ENCODE measurements at regions not wholly inside any gene's neighbourhood (a gene's known extent, or its start where the extent isn't known, plus 50 kb on each side); places are given as distances from the start of the nearest gene placed in this dataset.

DNA sequence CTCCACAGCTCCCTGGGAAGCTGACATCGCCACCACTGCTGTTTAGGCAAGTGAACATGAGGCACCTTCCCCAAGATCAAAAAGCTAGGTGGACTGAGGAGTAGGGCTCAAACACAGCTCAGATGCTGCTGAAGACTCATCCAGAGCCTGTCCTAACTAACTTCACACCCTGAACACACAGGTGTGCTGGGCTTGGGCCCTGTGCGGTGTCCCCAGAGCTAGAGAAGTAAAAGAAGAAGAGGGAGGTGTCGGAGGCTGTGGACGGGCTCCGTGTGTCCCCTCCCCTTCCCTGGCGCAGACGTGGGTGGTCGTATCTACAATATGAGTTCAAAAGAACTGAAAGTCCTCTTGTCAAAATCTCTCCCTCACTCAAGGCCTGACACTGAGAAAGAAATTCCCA, 373.4 kb upstream of the MGMT start:
- Mint-ChIP-seq H3K36me3 (ENCODE audit: low read depth) (no peaks in the 10 kb centered on the region), H3K4me1 (no peaks in the 10 kb centered on the region), H3K27me3 (no peaks in the 10 kb centered on the region), H3K27ac (no peak overlapping the region), H3K4me3 (no peak overlapping the region)
- no peak for ATAC-seq
- DNase-seq: no peak
- H3K9me3 ChIP-seq (ENCODE audit: control insufficient read depth, low read length, poor library complexity, severe bottlenecking): no peaks in the 10 kb centered on the region

DNA sequence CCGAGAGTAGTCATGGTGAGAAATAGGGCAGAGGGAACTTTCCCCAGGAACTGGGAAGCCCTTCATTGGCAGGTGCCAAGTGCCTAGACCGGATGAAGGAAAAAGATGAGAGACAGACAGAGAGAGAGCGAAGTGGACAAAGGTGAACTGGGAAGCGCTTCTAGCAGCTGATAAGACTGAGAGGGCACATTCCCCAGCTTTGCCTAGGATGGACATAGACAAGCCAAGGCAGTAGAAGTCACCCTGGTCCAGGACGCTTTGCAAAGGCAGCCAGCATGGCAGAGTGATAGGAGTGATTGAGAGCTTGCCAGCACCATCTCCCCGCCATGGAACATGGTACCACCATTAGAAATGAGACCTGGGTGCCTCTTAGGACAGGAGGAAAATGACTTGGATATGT, 372.8 kb upstream of the MGMT start:
- no peaks in the 10 kb centered on the region for H3K4me1 Mint-ChIP-seq
- no peaks in the 10 kb centered on the region for H3K9me3 ChIP-seq (ENCODE audit: control insufficient read depth, low read length, poor library complexity, severe bottlenecking)
- no peak overlapping the region for H3K4me3 Mint-ChIP-seq
- H3K27ac Mint-ChIP-seq: no peak overlapping the region
- no peak for DNase-seq
- no peaks in the 10 kb centered on the region for H3K36me3 Mint-ChIP-seq (ENCODE audit: low read depth)
- no peaks in the 10 kb centered on the region for H3K27me3 Mint-ChIP-seq
- no peak for ATAC-seq

DNA sequence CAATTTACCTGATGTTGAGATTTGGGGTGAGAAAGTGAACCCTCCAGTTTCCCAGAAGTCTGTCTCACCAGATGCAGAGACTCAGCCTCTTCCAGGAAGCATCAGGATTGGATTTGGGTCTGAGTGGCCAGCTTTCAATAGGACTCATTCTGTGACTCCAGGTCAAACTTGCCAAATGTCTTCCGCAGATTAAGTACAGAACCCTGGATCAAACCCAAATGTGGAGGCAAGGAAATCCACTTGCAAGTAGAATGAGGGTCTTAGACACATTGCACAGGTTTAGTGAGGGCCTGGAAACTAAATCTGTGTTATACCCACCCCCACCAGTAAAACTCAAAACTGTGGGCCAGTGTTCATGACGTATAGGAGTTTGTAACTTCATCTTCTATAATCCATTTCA, 372.2 kb upstream of the MGMT start:
- H3K4me1 Mint-ChIP-seq: no peaks in the 10 kb centered on the region
- H3K27ac Mint-ChIP-seq: no peak overlapping the region
- no peaks in the 10 kb centered on the region for H3K9me3 ChIP-seq (ENCODE audit: control insufficient read depth, low read length, poor library complexity, severe bottlenecking)
- ATAC-seq (no peak), DNase-seq (no peak)
- H3K27me3 Mint-ChIP-seq: no peaks in the 10 kb centered on the region
- H3K4me3 Mint-ChIP-seq: no peak overlapping the region
- H3K36me3 Mint-ChIP-seq (ENCODE audit: low read depth): no peaks in the 10 kb centered on the region

DNA sequence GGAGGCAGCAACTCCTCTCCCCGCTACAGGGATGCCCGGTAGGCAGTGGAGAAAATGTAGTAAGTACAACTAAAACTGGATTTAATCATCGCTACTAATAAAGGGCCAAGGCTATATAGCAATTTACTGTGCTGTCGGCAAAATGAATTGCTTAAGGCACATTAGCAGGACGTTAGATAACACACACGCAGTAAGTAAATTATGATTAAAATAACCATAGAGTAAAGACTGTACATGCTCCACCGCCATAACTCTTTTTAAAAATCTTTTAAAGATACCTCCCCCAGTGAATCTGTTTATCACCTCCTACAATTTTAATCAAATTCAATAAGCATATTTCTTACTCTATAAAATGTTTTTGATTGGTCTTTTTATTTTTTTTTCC, 371.4 kb upstream of the MGMT start:
- ATAC-seq: no peak

DNA sequence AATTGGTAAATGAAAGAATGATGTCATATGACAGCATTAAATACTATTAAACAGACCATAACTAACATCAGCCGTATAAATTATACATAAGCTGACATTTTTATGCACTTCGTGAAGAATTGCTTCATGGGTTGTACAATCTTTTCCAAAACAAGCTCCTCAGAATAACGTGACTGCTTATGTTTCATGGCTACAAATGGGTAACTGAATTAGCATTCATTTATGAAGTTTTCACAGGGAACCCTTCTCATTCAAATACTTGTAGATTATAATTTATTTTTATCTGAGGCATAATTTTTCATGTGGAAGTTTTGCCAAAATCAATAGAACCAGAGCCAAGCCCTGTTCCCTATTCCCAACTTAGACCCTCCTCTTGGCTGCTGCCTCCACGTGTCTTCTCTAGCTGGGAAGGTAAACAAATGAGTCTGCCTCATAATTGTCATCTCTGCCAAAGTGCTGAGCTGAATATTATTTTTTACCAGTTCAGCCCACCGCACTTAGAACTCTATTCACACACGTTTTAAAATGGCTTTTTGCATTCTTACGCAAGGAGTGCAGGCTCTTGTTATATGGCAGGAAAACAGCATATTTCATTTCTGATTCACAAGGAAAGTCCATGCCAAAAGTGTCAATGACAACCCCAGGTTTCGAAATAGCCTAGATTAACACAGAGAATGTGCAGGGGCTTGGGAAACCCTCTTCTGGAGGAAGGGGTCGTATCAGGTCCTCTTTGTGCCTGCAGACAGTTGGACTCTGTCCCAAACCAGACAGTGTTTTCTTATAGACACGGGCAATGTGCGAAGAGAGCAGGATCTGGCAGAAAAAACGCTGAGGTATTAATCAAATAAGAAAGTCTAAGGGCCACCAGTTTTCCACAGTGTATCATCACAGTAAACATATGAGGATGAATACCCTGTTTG, 370.7 kb upstream of the MGMT start:
- no peaks in the 10 kb centered on the region for H3K9me3 ChIP-seq (ENCODE audit: control insufficient read depth, low read length, poor library complexity, severe bottlenecking)
- Mint-ChIP-seq H3K36me3 (ENCODE audit: low read depth) (no peaks in the 10 kb centered on the region), H3K4me3 (no peak overlapping the region), H3K4me1 (no peaks in the 10 kb centered on the region), H3K27me3 (no peaks in the 10 kb centered on the region), H3K27ac (no peak overlapping the region)
- no peak for DNase-seq
- ATAC-seq: no peak

More for the DNA sequence above, 371.4 kb upstream of the MGMT start:
- H3K9me3 ChIP-seq (ENCODE audit: control insufficient read depth, low read length, poor library complexity, severe bottlenecking): no peaks in the 10 kb centered on the region
- Mint-ChIP-seq H3K27ac (no peak overlapping the region), H3K36me3 (ENCODE audit: low read depth) (no peaks in the 10 kb centered on the region), H3K27me3 (no peaks in the 10 kb centered on the region), H3K4me3 (no peak overlapping the region), H3K4me1 (no peaks in the 10 kb centered on the region)
- no peak for DNase-seq

DNA sequence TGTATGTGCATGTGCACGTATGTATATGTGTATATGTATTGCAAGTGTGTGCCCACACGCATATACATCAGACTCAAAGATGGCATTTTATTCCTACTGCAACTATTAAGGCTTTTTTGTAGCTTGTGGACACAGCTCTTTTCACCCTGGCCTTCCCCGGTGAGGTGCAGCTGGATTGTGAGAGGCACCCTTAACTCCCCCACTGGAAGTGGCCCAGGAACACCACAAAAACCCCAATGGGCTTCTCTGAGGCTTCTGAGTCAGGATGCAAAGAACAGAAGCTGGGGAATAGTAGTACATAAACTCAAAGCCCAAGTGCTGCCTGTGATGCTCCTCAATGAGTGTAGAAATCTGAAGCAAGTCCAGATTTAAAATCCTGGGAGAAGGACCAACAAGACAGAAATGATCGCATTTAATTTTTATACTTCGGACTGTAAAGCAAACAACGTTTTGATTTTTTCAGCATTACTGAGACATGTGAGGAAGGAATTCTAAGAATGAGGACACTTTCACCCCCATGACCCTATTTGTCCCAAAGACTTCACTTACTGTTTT, 369.2 kb upstream of the MGMT start:
- Mint-ChIP-seq H3K36me3 (ENCODE audit: low read depth) (no peaks in the 10 kb centered on the region), H3K4me3 (no peak overlapping the region), H3K27me3 (no peaks in the 10 kb centered on the region), H3K4me1 (no peaks in the 10 kb centered on the region), H3K27ac (no peak overlapping the region)
- ATAC-seq (no peak), DNase-seq (no peak)
- no peaks in the 10 kb centered on the region for H3K9me3 ChIP-seq (ENCODE audit: control insufficient read depth, low read length, poor library complexity, severe bottlenecking)

DNA sequence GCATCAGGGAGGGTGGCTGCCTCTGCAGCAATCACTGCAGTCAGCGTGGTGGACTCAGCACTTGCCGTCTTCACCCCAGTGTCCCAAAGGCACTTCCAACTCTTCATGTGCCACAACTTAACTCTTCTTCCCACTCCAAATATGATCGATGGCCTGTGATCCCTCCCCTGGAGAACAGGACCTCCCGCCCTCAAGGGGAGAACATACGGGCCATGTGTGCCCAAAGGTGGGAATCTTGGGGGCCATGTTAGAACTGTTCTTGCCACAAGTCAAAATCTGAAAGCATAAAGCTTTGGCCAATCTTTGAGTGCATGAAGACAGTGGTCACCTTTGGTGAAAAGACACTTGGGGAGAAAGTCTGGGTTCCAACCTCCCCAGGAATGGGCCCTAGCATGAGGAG, 368.5 kb upstream of the MGMT start:
- Mint-ChIP-seq H3K27ac (no peak overlapping the region), H3K27me3 (no peaks in the 10 kb centered on the region), H3K4me1 (no peaks in the 10 kb centered on the region), H3K36me3 (ENCODE audit: low read depth) (no peaks in the 10 kb centered on the region), H3K4me3 (no peak overlapping the region)
- ATAC-seq (no peak), DNase-seq (no peak)
- no peaks in the 10 kb centered on the region for H3K9me3 ChIP-seq (ENCODE audit: control insufficient read depth, low read length, poor library complexity, severe bottlenecking)

DNA sequence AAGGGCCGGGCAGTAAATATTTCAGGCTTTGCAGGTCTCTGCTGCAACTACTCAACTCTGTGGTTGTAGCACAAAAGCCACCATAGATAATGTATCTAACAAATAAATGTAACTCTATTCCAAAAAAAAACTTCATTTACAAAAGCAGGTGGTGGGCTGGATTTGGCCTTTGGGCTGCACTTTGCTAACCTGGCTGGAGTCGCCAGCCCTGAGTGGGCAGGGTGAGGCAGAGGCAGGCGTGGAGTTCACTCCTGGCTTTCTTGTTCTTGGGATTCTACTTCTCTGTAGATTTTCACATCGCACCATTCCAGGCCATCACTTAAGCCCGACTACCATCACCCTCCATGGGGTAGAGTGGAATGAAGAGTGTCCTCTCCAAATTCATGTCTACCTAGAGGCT, 367.6 kb upstream of the MGMT start:
- DNase-seq (no peak), ATAC-seq (no peak)
- Mint-ChIP-seq H3K27me3 (no peaks in the 10 kb centered on the region), H3K4me1 (no peaks in the 10 kb centered on the region), H3K27ac (no peak overlapping the region), H3K4me3 (no peak overlapping the region), H3K36me3 (ENCODE audit: low read depth) (no peaks in the 10 kb centered on the region)
- H3K9me3 ChIP-seq (ENCODE audit: control insufficient read depth, low read length, poor library complexity, severe bottlenecking): no peaks in the 10 kb centered on the region

DNA sequence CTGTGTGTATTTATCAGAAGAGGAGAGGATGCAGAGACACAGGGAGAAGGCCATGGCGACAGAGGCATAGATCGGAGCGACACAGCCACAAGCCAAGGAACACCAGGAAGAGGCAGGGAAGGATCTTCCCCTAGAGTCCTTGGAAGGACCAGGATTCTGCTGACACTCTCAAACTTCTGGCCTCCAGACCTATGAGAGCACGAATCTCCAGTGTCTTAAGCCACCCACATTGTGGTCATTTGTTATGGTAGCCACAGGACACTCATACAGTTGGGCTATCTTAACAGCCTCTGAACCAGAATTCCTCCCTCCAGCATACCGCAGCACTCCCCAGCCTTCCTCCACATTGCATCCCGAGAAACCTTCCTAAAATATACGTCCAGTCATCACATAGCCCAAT, 367.0 kb upstream of the MGMT start:
- Mint-ChIP-seq H3K4me1 (no peaks in the 10 kb centered on the region), H3K36me3 (ENCODE audit: low read depth) (no peaks in the 10 kb centered on the region), H3K27ac (no peak overlapping the region), H3K27me3 (no peaks in the 10 kb centered on the region), H3K4me3 (no peak overlapping the region)
- no peak for DNase-seq
- H3K9me3 ChIP-seq (ENCODE audit: control insufficient read depth, low read length, poor library complexity, severe bottlenecking): no peaks in the 10 kb centered on the region
- ATAC-seq: no peak

DNA sequence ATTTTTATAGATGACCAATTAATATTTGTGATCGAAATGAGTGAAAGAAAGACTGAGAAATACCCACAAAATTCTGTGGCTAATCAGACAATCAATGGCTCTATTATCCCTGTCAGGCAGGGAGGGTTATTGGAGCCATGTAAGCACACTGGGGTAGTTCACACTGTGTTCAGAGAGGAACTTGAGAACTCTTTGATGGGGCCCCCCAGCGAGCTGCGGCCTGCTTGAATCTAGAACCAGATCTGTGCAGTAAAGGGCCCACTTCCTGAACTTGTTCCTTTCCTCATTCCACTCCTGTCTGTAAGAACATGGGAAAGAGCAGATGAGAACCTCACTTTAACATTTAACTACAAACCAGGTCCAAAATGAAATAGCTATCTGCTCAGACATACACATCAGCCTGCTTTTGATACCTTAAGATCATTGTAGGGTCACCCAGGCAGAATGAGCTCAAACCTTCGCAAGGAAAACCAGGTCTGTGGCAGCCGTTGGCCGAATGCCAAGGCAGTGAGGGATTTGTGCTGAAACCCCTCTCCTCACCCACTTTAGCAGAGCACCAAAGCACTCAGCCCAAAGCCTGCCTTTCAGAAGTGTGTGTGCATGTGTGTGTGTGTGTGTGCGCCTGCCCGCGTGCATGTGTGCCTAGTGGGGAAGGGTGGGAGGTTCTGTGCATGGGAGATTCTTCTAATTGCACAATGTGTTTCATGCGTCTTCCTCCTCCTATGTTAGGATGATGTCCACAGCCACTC, 365.6 kb upstream of the MGMT start:
- ATAC-seq (no peak), DNase-seq (no peak)
- Mint-ChIP-seq H3K4me3 (no peak overlapping the region), H3K27ac (no peak overlapping the region), H3K27me3 (no peaks in the 10 kb centered on the region), H3K4me1 (no peaks in the 10 kb centered on the region), H3K36me3 (ENCODE audit: low read depth) (no peaks in the 10 kb centered on the region)
- no peaks in the 10 kb centered on the region for H3K9me3 ChIP-seq (ENCODE audit: control insufficient read depth, low read length, poor library complexity, severe bottlenecking)

DNA sequence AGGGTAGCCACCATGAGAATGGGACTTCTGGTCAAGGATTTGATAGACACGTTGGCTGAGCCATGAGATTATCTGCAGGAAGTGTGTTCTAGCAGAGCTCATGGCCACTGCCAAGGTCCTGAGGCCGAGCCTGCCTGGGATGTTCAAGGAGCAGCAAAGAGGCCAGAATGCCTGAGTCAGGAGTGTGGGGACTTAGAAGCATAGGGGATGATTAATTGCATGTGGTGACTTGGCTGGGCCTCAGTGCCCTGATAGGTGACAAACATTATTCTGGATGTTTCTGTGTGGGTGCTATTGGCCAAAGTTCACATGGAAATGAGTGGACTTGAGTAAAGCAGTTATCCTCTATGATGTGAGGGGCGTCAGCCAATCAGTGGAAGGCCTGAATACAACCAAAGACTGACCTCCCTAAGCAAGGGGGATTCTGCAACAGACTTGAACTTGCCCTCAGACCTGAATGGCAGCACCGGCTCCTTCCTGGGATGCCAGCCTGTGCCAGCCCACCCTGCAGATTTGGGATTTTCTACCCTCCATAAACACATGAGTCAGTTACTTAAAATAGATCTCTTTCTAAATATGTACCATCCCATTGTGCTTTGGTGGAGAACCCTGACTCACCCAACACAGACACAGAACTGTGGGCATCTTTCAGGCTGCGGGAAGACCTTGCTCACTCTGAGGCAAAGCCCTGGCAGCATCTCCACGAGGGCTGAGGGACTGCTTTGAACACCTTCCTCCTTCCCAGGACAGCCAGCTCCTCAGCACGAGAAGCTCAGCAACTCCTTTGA, 363.9 kb upstream of the MGMT start:
- ATAC-seq: no peak
- H3K27me3 Mint-ChIP-seq: no peaks in the 10 kb centered on the region
- H3K4me1 Mint-ChIP-seq: no peaks in the 10 kb centered on the region
- no peak overlapping the region for H3K4me3 Mint-ChIP-seq
- DNase-seq: no peak
- H3K27ac Mint-ChIP-seq: no peak overlapping the region
- no peaks in the 10 kb centered on the region for H3K36me3 Mint-ChIP-seq (ENCODE audit: low read depth)
- H3K9me3 ChIP-seq (ENCODE audit: control insufficient read depth, low read length, poor library complexity, severe bottlenecking): no peaks in the 10 kb centered on the region

DNA sequence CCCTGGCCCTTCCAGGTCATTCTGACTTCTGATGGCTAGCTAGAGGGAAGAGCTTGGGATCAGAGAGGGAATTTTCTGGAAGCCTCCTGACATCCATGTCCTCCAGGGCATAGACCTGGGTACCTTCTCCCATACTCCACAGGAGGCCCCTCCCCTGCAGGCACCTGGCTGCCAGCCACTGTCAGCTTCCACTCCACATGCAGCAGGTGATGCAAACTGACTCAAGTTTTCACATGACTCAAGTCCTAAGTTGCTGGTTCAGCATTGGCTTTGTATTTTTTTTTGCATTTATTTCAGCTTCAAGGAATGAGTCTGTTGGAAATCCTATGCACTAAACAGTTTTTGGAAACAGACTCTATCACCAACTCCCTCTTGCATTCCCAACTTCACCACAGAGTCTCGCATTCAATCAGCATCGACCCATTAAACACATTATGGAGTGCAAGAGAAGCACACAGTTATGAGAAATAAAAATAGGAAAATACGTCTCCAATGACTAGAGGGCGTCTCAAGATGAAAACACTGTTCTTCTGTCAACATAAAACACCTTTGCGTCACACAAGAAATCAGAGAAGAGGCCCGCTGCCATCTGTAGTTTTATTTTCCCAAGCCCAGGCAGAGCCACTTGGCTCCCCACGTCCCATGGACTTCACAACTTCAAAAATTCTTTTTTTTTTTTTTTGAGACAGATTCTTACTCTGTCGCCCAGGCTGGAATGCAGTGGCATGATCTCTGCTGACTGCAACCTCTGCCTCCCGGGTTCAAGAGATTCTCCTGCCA, 362.6 kb upstream of the MGMT start:
- H3K9me3 ChIP-seq (ENCODE audit: control insufficient read depth, low read length, poor library complexity, severe bottlenecking): no peaks in the 10 kb centered on the region
- DNase-seq: no peak

More for the DNA sequence above, 362.6 kb upstream of the MGMT start:
- ATAC-seq: no peak
- Mint-ChIP-seq H3K27me3 (no peaks in the 10 kb centered on the region), H3K4me1 (no peaks in the 10 kb centered on the region), H3K36me3 (ENCODE audit: low read depth) (no peaks in the 10 kb centered on the region), H3K27ac (no peak overlapping the region), H3K4me3 (no peak overlapping the region)

Data from T-helper 17 cell (primary cell).